GM19452 (cell line): ENCODE measurements at regions not wholly inside any gene's neighbourhood (a gene's known extent, or its start where the extent isn't known, plus 50 kb on each side); places are given as distances from the start of the nearest gene placed in this dataset.
"Not testable (repeated sequence)": the region's sequence is repeated elsewhere in the genome, so short reads cannot be mapped to it uniquely, and the experiment has no call there.

ENCODE experiments used
- ATAC-seq: cut with Tn5 transposase; IDR thresholded peaks from one replicate; pipeline ENCODE4 v1.9.1; 2021; ENCODE audit not compliant: unreplicated experiment

GRCh38 chr11:71383461-71383860, 64.7 kb downstream of the DHCR7 start:
- ATAC-seq, result peak; percentile 56

- ATAC-seq, result no peak
Observed at GRCh38 chr11:71381781-71382505, 66.2 kb downstream of the DHCR7 start.

GRCh38 chr11:71379701-71380100, 68.5 kb downstream of the DHCR7 start:
- ATAC-seq, result no peak

GRCh38 chr11:71373791-71374454, 74.3 kb downstream of the DHCR7 start:
- peak; percentile 70 for ATAC-seq

GRCh38 chr11:71372693-71373657, 75.2 kb downstream of the DHCR7 start:
- ATAC-seq, result no peak

- no peak for ATAC-seq
Observed at GRCh38 chr11:71371674-71372069, 76.5 kb downstream of the DHCR7 start.

GRCh38 chr11:71370895-71371673, 77.1 kb downstream of the DHCR7 start:
- ATAC-seq, result no peak

- no peak for ATAC-seq
Observed at GRCh38 chr11:71370020-71370747, 78.0 kb downstream of the DHCR7 start.

- ATAC-seq, result no peak
Observed at GRCh38 chr11:71369411-71369810, 78.8 kb downstream of the DHCR7 start.

- ATAC-seq, result no peak
Observed at GRCh38 chr11:71368966-71369365, 79.2 kb downstream of the DHCR7 start.

GRCh38 chr11:71367756-71368155, 80.4 kb downstream of the DHCR7 start:
- ATAC-seq, result no peak

GRCh38 chr11:71367276-71367675, 80.9 kb downstream of the DHCR7 start:
- not testable (repeated sequence) for ATAC-seq

GRCh38 chr11:71366076-71366475, 82.1 kb downstream of the DHCR7 start:
- no peak for ATAC-seq

GRCh38 chr11:71365626-71366025, 82.6 kb downstream of the DHCR7 start:
- no peak for ATAC-seq

- ATAC-seq, result no peak
Observed at GRCh38 chr11:71364806-71365205, 83.4 kb downstream of the DHCR7 start.

GRCh38 chr11:71364176-71364671, 84.0 kb downstream of the DHCR7 start:
- ATAC-seq, result no peak

- no peak for ATAC-seq
Observed at GRCh38 chr11:71363721-71364120, 84.5 kb downstream of the DHCR7 start.

GRCh38 chr11:71358963-71359567, 89.1 kb downstream of the DHCR7 start:
- no peak for ATAC-seq

GRCh38 chr11:71358122-71358728, 90.0 kb downstream of the DHCR7 start:
- no peak for ATAC-seq
